NCI-H446 (cell line): ENCODE measurements at regions not wholly inside any gene's neighbourhood (a gene's known extent, or its start where the extent isn't known, plus 50 kb on each side); places are given as distances from the start of the nearest gene placed in this dataset.
"Not testable (repeated sequence)": the region's sequence is repeated elsewhere in the genome, so short reads cannot be mapped to it uniquely, and the experiment has no call there.

Source experiments
- DNase-seq, 2 experiments: peaks; one replicate each; lab custom pipeline; 2025; lab: John Stamatoyannopoulos, UW

GRCh38 chr12:83468988-83469908 is 782.5 kb downstream of the TMTC2 start:
- no peak for DNase-seq

DNA sequence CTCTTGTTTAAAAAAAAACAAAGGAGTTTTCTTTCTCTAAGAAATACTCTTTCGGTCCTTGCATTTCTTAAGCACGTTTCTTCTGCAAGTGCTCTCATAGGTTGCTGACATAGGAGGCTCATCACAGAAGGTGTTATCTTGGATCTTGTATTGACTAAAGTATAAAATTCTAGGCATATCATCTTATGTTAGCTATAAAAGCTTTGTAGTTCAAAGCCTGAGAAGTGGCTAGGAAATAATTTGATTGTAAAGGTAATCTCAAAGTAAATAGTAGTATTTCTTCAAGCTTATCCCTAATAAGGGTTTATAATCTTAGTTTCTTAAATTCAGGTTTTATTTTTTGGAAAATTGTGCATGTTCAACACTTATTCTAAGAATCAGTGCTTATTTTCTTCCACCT is 778.9 kb downstream of the TMTC2 start:
- DNase-seq = no peak

DNA sequence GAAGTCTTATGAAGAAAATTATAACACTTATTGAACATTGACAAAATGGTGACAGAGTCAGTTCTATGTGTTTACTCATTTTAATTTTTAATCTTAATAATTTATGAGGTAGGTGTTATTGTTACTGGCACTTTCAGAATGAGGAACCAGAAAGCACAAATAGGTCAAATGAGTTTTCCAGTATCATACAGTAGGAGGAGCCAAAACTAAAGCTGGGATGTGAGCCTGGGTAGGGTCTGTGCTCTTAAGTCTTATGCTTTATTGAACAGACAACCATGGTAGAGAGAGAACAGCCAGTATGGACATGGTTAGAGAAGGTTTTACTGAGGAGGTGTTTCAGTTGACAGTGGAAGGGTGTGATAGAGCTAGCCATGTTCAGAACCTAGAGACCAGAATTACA is 775.7 kb downstream of the TMTC2 start:
- DNase-seq = no peak

DNA sequence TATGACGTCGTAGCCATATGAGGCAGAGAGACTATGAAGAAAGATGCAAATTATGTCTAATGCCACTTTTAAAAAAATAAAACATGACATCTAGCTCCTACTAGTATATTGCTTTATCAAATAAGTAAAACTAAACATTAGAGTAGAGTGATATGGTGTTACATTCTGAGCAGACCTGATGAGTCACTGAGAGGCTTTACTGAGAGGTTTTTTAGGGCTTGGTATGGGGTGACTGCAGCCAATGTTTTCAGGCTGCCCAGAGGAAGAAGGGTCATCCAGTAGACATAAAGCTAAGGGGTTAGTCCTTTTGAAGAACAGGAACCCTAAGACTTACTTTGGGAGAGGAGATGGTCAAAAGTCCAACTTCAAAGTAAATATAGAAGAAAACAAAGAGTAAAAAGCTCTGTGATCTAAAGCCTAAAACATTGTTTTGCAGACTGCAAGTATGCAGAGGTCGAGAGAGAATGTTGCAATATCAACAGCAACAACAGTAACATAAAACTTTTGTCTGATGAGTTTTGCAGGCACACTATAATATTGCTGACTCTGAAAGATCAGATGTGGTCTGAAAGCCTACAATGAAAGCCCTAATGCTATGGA is 774.7 kb downstream of the TMTC2 start:
- DNase-seq = no peak

GRCh38 chr12:83451189-83451588 is 764.5 kb downstream of the TMTC2 start:
- no peak for DNase-seq

GRCh38 chr12:83434600-83434999 is 747.9 kb downstream of the TMTC2 start:
- DNase-seq = no peak

GRCh38 chr12:83432176-83432719 is 745.5 kb downstream of the TMTC2 start:
- no peak for DNase-seq

DNA sequence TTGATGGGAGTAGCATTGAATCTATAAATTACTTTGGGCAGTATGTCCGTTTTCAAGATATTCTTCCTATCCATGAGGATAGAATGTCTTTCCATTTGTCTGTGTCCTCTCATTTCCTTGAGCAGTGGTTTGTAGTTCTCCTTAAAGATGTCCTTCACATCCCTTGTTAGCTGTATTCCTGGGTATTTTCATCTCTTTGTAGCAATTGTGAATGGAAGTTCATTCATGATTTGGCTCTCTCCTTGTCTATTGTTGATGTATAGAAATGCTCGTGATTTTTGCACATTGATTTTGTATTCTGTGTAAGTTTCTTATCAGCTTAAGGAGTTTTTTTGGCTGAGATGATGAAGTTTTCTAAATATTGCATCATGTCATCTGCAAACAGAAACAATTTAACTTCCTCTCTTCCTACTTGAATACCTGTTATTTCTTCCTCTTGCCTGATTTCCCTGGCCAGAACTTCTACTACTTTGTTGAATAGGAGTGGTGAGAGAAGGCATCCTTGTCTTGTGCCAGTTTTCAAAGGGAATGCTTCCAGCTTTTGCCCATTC is 741.0 kb downstream of the TMTC2 start:
- DNase-seq = not testable (repeated sequence)

- DNase-seq = no peak
These were observed 728.3 kb downstream of the TMTC2 start for GRCh38 chr12:83414981-83415380.

DNA sequence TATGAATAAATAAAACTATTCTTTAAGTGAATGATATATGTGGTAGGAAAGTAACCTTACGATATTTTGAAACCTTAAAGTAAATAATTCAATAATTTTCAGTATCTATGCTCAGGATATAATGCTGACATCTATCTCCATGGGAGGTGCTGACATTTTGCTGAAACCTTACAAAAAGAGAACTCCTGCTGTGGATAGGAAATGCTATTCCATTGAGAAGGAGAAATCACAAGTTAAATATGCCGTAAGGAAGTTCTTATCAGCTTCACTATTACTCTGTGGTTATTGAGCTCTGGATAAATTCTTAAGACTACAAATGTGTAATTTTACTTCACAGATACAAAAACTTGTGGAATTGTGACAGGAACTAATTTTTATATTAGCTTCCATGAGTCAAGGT is 722.1 kb downstream of the TMTC2 start:
- DNase-seq = no peak

GRCh38 chr12:83408146-83408545 is 721.4 kb downstream of the TMTC2 start:
- peak in 1 of 2 experiments; percentile 20 for DNase-seq

DNA sequence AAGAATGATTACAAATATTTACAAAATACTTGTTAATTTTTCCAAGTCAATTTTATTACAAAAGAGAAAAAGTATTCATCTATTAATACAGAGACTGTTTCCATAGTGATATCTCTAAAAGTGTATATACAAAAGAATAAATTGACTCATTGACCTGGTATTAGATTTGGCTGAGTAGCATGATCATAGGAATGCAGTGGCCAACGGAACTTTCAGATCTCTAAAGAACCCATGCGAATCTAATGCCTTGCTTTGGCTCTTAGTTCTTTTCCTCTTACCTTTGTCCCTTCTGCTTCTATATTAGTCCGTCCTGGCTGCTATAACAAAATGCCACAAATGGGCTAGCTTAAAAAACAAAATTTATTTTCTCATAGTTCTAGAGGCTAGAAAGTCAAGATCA is 717.8 kb downstream of the TMTC2 start:
- DNase-seq = no peak

- no peak for DNase-seq
These were observed 703.5 kb downstream of the TMTC2 start for GRCh38 chr12:83390186-83390585.

GRCh38 chr12:83389237-83389996 is 702.7 kb downstream of the TMTC2 start:
- DNase-seq = no peak

- DNase-seq = no peak
These were observed 701.8 kb downstream of the TMTC2 start for GRCh38 chr12:83388551-83388950.

DNA sequence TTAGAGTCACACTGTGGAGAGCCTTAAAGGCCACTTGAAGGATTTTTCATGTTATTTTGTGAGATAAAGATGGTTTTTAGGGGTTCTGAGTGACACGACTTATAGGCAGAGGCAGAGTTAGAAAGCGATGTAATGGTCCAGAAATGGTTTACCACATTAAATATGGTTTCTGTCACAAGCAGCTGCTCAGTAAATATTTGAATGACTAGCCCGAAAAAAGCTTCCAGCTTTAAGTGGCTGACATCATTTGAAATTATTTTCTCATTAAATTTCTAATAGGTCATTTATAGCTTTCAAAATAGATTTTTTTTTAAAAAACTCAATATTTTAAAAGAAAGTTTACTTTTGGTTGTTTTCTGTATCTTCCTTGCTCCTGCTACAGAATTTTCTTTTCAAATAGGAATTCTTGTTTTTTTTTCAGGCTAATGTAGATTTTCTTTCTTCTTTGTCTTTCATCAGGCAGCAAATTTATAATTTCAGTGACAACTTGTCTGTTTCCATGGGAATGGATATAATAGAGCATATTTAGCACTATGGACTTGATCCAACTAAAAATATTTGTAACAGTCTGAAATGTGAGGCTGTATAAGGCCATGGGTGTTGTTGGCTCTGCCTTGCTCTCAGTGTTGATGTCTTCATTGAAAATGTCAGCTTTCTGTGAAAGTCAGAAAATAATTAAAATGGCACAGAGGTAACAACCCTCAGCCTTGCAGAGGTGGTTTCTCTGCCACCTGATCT is 700.0 kb downstream of the TMTC2 start:
- DNase-seq = peak; percentile 8 to 18

- DNase-seq = no peak
These were observed 691.6 kb downstream of the TMTC2 start for GRCh38 chr12:83378186-83378727.

- no peak for DNase-seq
These were observed 678.6 kb downstream of the TMTC2 start for GRCh38 chr12:83365317-83365716.

DNA sequence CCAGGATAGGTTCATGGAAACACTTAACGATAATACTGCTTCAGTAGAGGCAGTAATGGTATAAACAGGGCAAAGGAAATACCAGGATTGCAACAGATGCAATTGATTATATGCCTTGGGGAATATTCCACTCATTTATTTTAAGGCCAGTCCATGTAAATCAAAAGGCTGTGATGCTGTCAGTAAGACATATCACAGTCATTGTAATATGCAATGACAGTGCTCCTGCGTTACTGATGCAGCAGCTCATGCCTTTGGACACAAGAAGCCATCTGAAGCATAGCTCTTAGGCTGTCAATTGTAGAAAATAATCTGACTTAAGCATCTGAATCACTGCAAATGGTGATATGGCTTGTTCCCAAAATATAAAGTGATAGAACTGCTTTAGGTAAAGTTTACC is 674.8 kb downstream of the TMTC2 start:
- DNase-seq = no peak

DNA sequence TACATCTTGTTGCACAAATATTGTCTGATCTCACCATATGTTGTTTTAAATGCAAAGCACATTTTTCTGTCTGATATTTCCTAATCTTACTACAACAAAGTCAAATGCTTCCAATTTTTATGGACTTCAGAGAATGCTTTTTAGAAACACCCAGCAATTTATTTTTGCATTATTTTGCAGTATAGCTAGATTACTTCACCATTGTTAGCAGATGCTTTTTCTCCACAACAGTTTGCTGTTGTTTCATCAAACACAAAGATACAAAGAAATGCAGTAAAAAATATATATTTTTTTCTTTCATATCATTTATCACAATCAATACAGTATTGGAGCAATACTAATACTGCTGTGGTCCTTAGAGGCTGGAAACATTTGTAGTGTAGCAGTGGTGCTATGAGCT is 674.4 kb downstream of the TMTC2 start:
- DNase-seq = no peak
